Esophagus (tissue), 2 donors: ENCODE measurements at regions not wholly inside any gene's neighbourhood (a gene's known extent, or its start where the extent isn't known, plus 50 kb on each side); places are given as distances from the start of the nearest gene placed in this dataset.

Experiments
- H3K27ac ChIP-seq, 2 donors: one replicate each; pipeline ENCODE4 v1.5.1; 2013; ENCODE audit warnings: low read depth in 2 of 2, mild to moderate bottlenecking in 2 of 2, inconsistent platforms in 1 of 2, low read length in 1 of 2, moderate library complexity in 1 of 2
- H3K27me3 ChIP-seq, 2 donors: one replicate each; pipeline ENCODE4 v1.6.1; 2013; ENCODE audit warnings: low read length in 2 of 2, control low read depth in 1 of 2, mild to moderate bottlenecking in 1 of 2; ENCODE audit not compliant: insufficient read depth in 2 of 2, control insufficient read depth in 1 of 2
- H3K36me3 ChIP-seq, 2 donors: one replicate each; pipeline ENCODE4 v1.6.1; 2013; ENCODE audit warnings: low read length in 1 of 2; ENCODE audit not compliant: control insufficient read depth in 2 of 2, insufficient read depth in 2 of 2
- H3K4me1 ChIP-seq, 2 donors: one replicate each; pipeline ENCODE4 v1.6.1; 2013; ENCODE audit warnings: low read length in 1 of 2; ENCODE audit not compliant: control insufficient read depth in 2 of 2, insufficient read depth in 2 of 2
- H3K4me3 ChIP-seq, 2 donors: one replicate each; pipeline ENCODE4 v1.5.1; 2013; ENCODE audit warnings: low read length in 2 of 2, mild to moderate bottlenecking in 2 of 2, low read depth in 1 of 2, moderate library complexity in 1 of 2
- H3K9me3 ChIP-seq, 2 donors: one replicate each; pipeline ENCODE4 v1.6.1; 2013; ENCODE audit warnings: mild to moderate bottlenecking in 2 of 2, low read depth in 1 of 2, low read length in 1 of 2, moderate library complexity in 1 of 2; ENCODE audit not compliant: control insufficient read depth in 2 of 2, insufficient read depth in 1 of 2
- WGBS, 2 donors: extraction: QIAGEN DNeasy Blood & Tissue Kit; methylation state at CpG; one replicate each; pipeline ENCODE4 v1.1.7; 2013; 5-methylcytosine and 5-hydroxymethylcytosine counted together
- donor health status: healthy with polysubstance abuse.
- donor health status: Bipolar disorder and iron deficiency.

DNA sequence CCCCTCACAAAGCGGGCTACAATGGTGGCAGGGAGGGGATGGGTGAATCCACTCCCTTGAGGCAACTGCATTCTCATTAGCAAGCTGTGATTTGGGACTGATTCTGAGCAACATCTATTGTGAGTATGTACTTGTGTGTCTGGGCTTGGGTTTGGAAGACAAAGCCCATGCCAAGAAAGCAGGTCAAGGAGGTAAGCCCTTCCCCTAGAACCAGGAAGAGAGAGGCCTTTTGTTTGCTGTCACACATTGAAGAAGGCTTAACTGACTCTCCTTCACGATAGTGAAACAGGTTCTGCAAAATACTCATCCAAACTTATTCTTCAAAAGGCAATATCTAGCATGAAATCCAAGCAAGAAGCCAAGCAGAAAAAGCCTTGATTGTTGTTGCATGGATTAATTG, 403.1 kb upstream of the ID4 start:
- Histone ChIP-seq H3K27ac (peak overlapping the region; percentile 87 to 97), H3K4me1 (no peaks in the 10 kb centered on the region)

DNA sequence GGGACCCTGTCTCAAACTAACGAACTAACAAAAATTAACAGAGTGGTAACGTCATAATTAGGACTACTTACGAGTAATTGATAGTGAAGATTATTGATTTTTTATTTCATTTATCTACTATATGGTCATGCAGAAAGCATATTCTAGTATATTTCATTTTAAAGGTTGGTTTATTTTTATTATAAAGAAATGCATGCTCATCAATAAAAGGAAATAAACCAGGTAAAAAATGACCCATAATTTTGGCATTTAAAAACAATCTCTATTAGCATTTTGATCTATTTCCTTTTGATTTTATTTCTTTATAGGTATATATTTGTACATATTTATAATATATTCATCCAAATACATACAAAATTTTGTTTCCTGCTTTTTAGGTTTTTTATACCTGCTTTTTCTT, 401.4 kb upstream of the ID4 start:
- H3K27me3 ChIP-seq, result no peaks in the 10 kb centered on the region
- H3K4me3 ChIP-seq, result no peak overlapping the region
- H3K27ac ChIP-seq, result no peak overlapping the region
- H3K4me1 ChIP-seq, result no peaks in the 10 kb centered on the region
- 74 to 83% methylated on average over 3 of the region's 3 CpGs for WGBS, 2 donors
- no peaks in the 10 kb centered on the region for H3K36me3 ChIP-seq
- no peaks in the 10 kb centered on the region for H3K9me3 ChIP-seq

More for the DNA sequence above, 403.1 kb upstream of the ID4 start:
- Histone ChIP-seq H3K36me3 (no peaks in the 10 kb centered on the region), H3K4me3 (no peak overlapping the region), H3K9me3 (no peaks in the 10 kb centered on the region), H3K27me3 (no peaks in the 10 kb centered on the region)
- 52 to 71% methylated on average over 2 of the region's 2 CpGs for WGBS, 2 donors

DNA sequence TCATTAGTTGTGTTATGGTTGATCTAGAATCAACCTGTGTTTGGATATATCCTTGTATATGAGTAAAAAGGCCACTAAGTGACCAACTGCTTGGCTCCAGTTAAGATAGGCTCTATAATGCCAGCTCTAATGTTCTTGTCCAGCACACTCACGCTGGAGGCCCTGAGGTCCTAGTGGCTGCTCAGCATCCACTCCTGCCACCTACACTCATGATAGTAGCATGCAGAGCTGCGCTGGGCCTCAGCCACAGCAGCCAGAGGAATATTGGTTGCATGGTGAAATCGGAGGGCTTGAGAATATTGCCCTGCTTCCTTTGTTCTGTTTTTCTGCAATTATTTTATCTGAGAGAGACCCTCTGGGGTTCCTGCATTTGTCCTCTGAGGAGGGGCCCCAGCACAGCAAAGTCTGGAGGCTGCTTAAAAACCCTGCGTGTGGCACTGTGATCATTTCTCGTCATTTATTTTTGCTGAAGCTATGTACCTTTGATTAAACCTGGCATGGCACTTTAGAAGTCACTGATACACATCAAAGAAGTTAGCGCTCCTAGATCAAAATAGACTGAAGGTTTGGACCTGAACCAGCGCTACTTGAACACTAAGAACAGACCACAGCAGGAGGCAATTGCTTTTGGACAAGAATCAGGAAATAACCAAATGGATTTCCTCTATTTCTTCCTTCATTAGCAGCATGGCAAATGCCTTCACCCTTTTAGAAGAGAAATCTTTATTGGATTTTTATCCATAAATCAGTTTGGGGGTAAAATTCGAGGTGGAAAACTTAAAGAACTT, 398.4 kb upstream of the ID4 start:
- Histone ChIP-seq H3K36me3 (no peaks in the 10 kb centered on the region), H3K27ac (no peak overlapping the region), H3K9me3 (no peaks in the 10 kb centered on the region), H3K27me3 (no peaks in the 10 kb centered on the region), H3K4me3 (no peak overlapping the region), H3K4me1 (no peaks in the 10 kb centered on the region)
- whole genome bisulfite sequencing, 2 donors, result 77 to 85% methylated on average over 8 of the region's 8 CpGs

DNA sequence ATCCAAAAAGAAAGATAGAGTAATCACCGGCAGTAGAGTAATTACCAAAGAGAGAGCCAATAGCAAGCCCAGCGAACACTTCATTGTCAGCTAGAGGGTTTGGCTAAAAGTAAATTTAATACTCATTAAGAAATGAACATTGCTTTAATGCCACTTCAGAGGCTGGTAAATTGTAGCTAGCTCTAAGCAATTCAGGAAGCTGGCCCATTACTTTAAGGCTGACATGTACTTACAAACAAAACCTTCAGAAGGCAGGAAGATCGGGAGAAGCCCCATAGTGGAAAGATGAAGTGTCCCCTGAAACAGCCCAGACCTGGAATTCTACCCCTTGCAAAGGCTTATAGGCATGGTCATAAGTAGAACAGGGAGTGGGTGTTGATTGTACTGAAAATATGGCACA, 396.6 kb upstream of the ID4 start:
- Histone ChIP-seq H3K4me3 (no peak overlapping the region), H3K9me3 (no peaks in the 10 kb centered on the region), H3K36me3 (no peaks in the 10 kb centered on the region), H3K27ac (no peak overlapping the region), H3K27me3 (no peaks in the 10 kb centered on the region), H3K4me1 (no peaks in the 10 kb centered on the region)
- 62 to 69% methylated on average over 3 of the region's 3 CpGs for WGBS, 2 donors

DNA sequence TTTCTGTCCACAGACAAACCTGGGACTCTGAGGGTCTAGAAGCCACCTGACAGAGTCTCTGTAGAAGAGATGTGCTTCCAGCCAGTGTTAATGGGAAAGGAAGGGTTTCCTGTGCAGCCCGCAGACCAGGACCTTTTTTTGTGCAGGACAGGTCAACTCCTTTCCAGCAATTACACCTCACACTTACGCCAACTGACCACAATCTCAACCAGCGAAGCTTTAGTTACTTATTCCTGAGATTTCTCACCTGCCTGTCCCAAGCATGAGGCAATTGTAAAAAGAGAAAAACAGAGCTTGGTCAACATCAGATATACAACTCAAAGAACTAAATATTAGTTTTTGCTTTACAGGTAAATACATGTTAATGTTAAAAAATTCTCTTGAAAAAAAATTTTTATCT, 393.8 kb upstream of the ID4 start:
- Histone ChIP-seq H3K4me1 (no peaks in the 10 kb centered on the region), H3K27ac (no peak overlapping the region), H3K9me3 (no peaks in the 10 kb centered on the region), H3K27me3 (no peaks in the 10 kb centered on the region), H3K36me3 (no peaks in the 10 kb centered on the region), H3K4me3 (no peak overlapping the region)
- 92 to 93% methylated on average over 3 of the region's 3 CpGs for WGBS, 2 donors

DNA sequence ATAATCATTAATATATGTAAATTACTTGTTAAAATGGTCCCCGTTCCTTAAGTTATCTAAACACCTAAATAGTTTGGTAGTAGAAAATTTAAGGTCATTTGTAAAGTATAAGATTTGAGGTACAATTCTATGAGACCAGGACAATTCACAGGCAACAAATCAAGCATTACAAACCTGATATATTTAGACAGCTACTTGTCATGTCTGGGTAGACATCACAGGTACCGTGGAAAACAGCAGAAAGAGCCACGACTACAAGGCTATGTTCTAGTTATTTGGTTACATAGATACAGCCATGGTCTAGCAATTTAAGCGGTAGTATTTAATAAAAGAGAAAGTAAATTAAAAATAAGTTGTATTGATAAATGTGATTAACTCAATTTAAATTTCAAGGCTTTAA, 393.1 kb upstream of the ID4 start:
- Histone ChIP-seq H3K4me1 (no peaks in the 10 kb centered on the region), H3K27me3 (no peaks in the 10 kb centered on the region), H3K4me3 (no peak overlapping the region), H3K27ac (no peak overlapping the region), H3K9me3 (no peaks in the 10 kb centered on the region), H3K36me3 (no peaks in the 10 kb centered on the region)
- 65 to 67% methylated on average over 4 of the region's 4 CpGs for WGBS, 2 donors

DNA sequence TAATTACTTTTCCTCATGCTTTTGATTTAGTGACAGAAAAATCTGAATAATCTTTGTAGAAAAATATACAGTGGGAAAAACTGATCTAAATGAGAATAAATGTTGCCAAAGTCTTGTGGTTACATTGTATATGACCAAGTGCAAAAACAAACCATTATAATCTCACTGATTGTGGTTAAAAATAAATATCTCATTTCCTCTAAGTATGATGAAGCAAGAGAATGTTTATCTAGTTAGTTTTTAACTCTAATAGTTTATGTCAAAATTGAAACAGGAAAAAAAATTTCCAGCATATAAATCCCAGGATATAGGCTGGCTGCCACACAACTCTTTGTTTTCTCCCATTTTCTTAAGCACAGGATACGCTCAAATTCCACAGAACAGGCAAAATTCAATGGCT, 392.7 kb upstream of the ID4 start:
- H3K4me1 ChIP-seq, result no peaks in the 10 kb centered on the region
- H3K27me3 ChIP-seq, result no peaks in the 10 kb centered on the region
- no peak overlapping the region for H3K27ac ChIP-seq
- H3K9me3 ChIP-seq, result no peaks in the 10 kb centered on the region
- H3K36me3 ChIP-seq, result no peaks in the 10 kb centered on the region
- H3K4me3 ChIP-seq, result no peak overlapping the region
- 66 to 78% methylated on average over 1 of the region's 1 CpG for WGBS, 2 donors

DNA sequence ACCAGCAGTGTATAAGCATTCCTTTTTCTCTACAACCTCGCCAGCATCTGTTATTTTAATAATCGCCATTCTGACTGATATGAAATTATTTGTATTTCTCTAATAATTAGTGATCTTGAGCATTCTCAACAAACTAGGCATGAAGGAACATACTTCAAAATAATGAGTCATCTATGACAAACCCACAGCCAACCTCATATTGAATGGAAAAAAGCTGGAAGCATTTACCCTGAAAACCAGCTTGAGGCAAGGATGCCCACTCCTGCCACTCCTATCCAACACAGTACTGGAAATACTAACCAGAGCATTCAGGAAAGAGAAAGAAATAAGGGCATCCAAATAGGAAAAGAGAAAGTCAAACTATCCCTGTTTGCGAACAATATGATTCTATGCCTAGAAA, 390.6 kb upstream of the ID4 start:
- H3K4me1 ChIP-seq, result no peaks in the 10 kb centered on the region
- 75 to 90% methylated on average over 3 of the region's 3 CpGs for WGBS, 2 donors
- H3K27ac ChIP-seq, result no peak overlapping the region
- no peak overlapping the region for H3K4me3 ChIP-seq
- H3K9me3 ChIP-seq, result no peaks in the 10 kb centered on the region
- no peaks in the 10 kb centered on the region for H3K36me3 ChIP-seq
- H3K27me3 ChIP-seq, result no peaks in the 10 kb centered on the region

DNA sequence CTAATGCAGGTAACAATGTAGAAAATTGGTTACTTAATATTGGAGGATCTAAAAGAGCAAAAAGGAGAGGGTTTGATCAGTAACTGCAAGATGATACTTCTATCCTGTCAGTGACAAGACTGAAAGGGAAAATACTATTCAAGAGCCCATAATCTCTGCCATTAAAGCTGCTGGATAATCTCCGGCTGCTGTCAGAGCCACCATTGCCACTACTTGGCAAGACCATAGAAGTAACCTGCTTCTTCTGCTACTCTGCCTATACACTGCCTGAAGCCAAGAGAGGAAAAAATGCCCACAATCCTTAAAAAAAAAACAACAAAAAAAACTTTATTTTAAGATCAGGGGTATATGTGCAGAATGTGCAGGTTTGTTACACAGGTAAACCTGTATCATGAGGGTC, 386.5 kb upstream of the ID4 start:
- Histone ChIP-seq H3K27ac (no peak overlapping the region), H3K4me3 (no peak overlapping the region), H3K4me1 (peaks cover 0 to 3% of the 10 kb centered on the region in 2 donors), H3K9me3 (no peaks in the 10 kb centered on the region), H3K27me3 (no peaks in the 10 kb centered on the region), H3K36me3 (no peaks in the 10 kb centered on the region)
- WGBS, 2 donors, result 89 to 93% methylated on average over 1 of the region's 1 CpG

DNA sequence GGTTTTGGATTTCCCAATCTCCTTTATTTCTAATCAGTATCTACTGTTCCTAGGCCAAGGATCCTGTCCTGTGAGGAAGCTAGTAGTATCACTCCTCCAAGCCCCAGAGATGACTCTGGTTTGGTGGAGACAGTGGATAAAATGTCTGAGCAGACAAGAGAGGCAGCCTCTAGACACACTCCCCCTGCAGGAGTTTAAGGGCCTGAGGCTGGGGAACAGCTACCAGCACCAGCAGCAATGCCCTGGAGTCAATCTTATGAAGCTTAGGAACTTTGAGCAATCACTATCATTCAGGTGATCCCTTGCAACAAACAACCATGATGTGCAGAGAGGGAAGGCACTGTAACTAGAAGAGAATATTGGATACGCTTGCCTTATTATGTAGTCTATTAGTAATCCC, 384.7 kb upstream of the ID4 start:
- Histone ChIP-seq H3K27ac (no peak overlapping the region), H3K4me3 (no peak overlapping the region), H3K4me1 (peaks cover 0 to 3% of the 10 kb centered on the region in 2 donors), H3K27me3 (no peaks in the 10 kb centered on the region), H3K36me3 (no peaks in the 10 kb centered on the region), H3K9me3 (no peaks in the 10 kb centered on the region)
- WGBS, 2 donors, result 53 to 56% methylated on average over 1 of the region's 1 CpG
